ENCODE measurements at regions not wholly inside any gene's neighbourhood (a gene's known extent, or its start where the extent isn't known, plus 50 kb on each side); places are given as distances from the start of the nearest gene placed in this dataset.

GRCh38 chr6:145213614-145214013 lies 521.7 kb downstream of the EPM2A start:
- DNase-seq: no peak

GRCh38 chr6:145214570-145214969 lies 520.8 kb downstream of the EPM2A start:
- no peak for DNase-seq

GRCh38 chr6:145224450-145224849 lies 510.9 kb downstream of the EPM2A start:
- DNase-seq: no peak

- DNase-seq: no peak
Observed at GRCh38 chr6:145225500-145225899, 509.8 kb downstream of the EPM2A start.

- DNase-seq: no peak
Observed at GRCh38 chr6:145227593-145227992, 507.7 kb downstream of the EPM2A start.

- no peak for DNase-seq
Observed at GRCh38 chr6:145228962-145229582, 506.2 kb downstream of the EPM2A start.

- DNase-seq: no peak
Observed at GRCh38 chr6:145233955-145234354, 501.4 kb downstream of the EPM2A start.

GRCh38 chr6:145235207-145235606 lies 500.1 kb downstream of the EPM2A start:
- no peak for DNase-seq

- DNase-seq: no peak
Observed at GRCh38 chr6:145238787-145239186, 496.5 kb downstream of the EPM2A start.

- DNase-seq: no peak
Observed at GRCh38 chr6:145241039-145241438, 494.3 kb downstream of the EPM2A start.

- no peak for DNase-seq
Observed at GRCh38 chr6:145241721-145242120, 493.6 kb downstream of the EPM2A start.

GRCh38 chr6:145244349-145245100 lies 490.8 kb downstream of the EPM2A start:
- DNase-seq: no peak

GRCh38 chr6:145245119-145245518 lies 490.2 kb downstream of the EPM2A start:
- DNase-seq: no peak

GRCh38 chr6:145247692-145248419 lies 487.5 kb downstream of the EPM2A start:
- DNase-seq: no peak

GRCh38 chr6:145250436-145250835 lies 484.9 kb downstream of the EPM2A start:
- DNase-seq: no peak

- no peak for DNase-seq
Observed at GRCh38 chr6:145252737-145253136, 482.6 kb downstream of the EPM2A start.

GRCh38 chr6:145254649-145255401 lies 480.5 kb downstream of the EPM2A start:
- DNase-seq: no peak

GRCh38 chr6:145257704-145258103 lies 477.6 kb downstream of the EPM2A start:
- no peak for DNase-seq

GRCh38 chr6:145258122-145258521 lies 477.2 kb downstream of the EPM2A start:
- DNase-seq: no peak

GRCh38 chr6:145260484-145261175 lies 474.7 kb downstream of the EPM2A start:
- no peak for DNase-seq

- no peak for DNase-seq
Observed at GRCh38 chr6:145261758-145262157, 473.6 kb downstream of the EPM2A start.

- no peak for DNase-seq
Observed at GRCh38 chr6:145262771-145263170, 472.5 kb downstream of the EPM2A start.

GRCh38 chr6:145263778-145264211 lies 471.5 kb downstream of the EPM2A start:
- no peak for DNase-seq

Measured in stimulated activated CD4-positive, alpha-beta T cell treated with anti-CD3 and anti-CD28 coated beads, Interleukin-12 subunit alpha, Interleukin-12 subunit beta, amount 100 ng/mL, for 4 hours (primary cell).